Tibial artery (tissue), 4 donors: ENCODE measurements at regions not wholly inside any gene's neighbourhood (a gene's known extent, or its start where the extent isn't known, plus 50 kb on each side); places are given as distances from the start of the nearest gene placed in this dataset.

ENCODE experiments used
- DNase-seq, 2 donors: peaks; one replicate each; pipeline ENCODE4 v3.0.0-alpha.2; 2019
- H3K27ac ChIP-seq, 2 donors: fragments of 200-600 bp; sonication (generic) in 1 of 2; 1 replicate in 1 of 2; 2 replicates in 1 of 2; pipeline ENCODE4 v1.5.1; 2018 to 2019; ENCODE audit warnings: mild to moderate bottlenecking in 1 of 2
- H3K27me3 ChIP-seq, 2 donors: fragments of 200-600 bp; sonication (generic) in 1 of 2; one replicate each; pipeline versions ENCODE4 v1.5.1 to v1.6.0; 2016 to 2019
- H3K36me3 ChIP-seq, 3 donors: fragments of 200-600 bp; sonication (generic) in 2 of 3; one replicate each; pipeline ENCODE4 v1.5.1; 2016 to 2019; ENCODE audit warnings: mild to moderate bottlenecking in 2 of 3
- H3K4me1 ChIP-seq, 4 donors: fragments of 200-600 bp; sonication (generic) in 2 of 4; 1 replicate in 3 of 4; 2 replicates in 1 of 4; pipeline ENCODE4 v1.5.1; 2016 to 2019
- H3K4me3 ChIP-seq, 2 donors: fragments of 200-600 bp; sonication (generic) in 1 of 2; 1 replicate in 1 of 2; 2 replicates in 1 of 2; pipeline ENCODE4 v1.5.1; 2018 to 2019; ENCODE audit warnings: mild to moderate bottlenecking in 2 of 2
- H3K9me3 ChIP-seq, 3 donors: fragments of 200-600 bp; sonication (generic) in 1 of 3; one replicate each; pipeline ENCODE4 v1.5.1; 2016 to 2019
- intact Hi-C: fragments of 100-400 bp; cut with DNase I; formaldehyde crosslinking; loops from one replicate; pipeline ENCODE4 v1.15.0; 2023; ENCODE audit warnings: low total_unique reads
- TF ChIP-seq, protein P1 (sequence below), 2 experiments: fragments of 200-600 bp in 1 of 2; fragments of 450-650 bp in 1 of 2; IDR thresholded peaks; one replicate each; pipeline ENCODE4 v1.5.1; 2017 to 2019; ENCODE audit warnings: antibody characterized with exemption in 2 of 2, mild to moderate bottlenecking in 1 of 2, moderate library complexity in 1 of 2

DNA sequence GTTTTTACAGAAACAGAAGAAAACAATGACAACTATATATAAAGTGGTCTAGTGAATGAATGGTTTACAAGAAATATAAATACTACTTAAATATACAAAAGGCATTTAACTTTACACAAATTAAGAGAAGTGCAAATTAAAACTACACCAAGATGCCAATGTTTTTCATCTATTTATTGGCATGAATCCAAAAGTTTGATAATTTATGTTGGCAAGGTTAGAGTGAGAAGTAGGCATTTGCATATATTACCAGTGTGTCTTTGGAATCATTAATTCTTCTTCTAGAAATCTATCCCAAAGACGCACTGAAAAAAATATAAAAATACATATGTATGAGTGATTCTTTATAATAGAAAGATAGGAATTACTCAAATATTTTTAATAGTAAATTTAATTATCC lies 457.4 kb downstream of the MDFIC start:
- TF ChIP-seq, protein P1, sequence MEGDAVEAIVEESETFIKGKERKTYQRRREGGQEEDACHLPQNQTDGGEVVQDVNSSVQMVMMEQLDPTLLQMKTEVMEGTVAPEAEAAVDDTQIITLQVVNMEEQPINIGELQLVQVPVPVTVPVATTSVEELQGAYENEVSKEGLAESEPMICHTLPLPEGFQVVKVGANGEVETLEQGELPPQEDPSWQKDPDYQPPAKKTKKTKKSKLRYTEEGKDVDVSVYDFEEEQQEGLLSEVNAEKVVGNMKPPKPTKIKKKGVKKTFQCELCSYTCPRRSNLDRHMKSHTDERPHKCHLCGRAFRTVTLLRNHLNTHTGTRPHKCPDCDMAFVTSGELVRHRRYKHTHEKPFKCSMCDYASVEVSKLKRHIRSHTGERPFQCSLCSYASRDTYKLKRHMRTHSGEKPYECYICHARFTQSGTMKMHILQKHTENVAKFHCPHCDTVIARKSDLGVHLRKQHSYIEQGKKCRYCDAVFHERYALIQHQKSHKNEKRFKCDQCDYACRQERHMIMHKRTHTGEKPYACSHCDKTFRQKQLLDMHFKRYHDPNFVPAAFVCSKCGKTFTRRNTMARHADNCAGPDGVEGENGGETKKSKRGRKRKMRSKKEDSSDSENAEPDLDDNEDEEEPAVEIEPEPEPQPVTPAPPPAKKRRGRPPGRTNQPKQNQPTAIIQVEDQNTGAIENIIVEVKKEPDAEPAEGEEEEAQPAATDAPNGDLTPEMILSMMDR (IDR thresholded peaks at IDR 0.05), result no peak
- intact Hi-C loops, result no loop called here
- Histone ChIP-seq H3K27ac (no peak overlapping the region), H3K27me3 (no peaks in the 10 kb centered on the region), H3K4me3 (no peak overlapping the region), H3K4me1 (no peaks in the 10 kb centered on the region), H3K36me3 (no peaks in the 10 kb centered on the region), H3K9me3 (no peaks in the 10 kb centered on the region)
- no peak for DNase-seq

DNA sequence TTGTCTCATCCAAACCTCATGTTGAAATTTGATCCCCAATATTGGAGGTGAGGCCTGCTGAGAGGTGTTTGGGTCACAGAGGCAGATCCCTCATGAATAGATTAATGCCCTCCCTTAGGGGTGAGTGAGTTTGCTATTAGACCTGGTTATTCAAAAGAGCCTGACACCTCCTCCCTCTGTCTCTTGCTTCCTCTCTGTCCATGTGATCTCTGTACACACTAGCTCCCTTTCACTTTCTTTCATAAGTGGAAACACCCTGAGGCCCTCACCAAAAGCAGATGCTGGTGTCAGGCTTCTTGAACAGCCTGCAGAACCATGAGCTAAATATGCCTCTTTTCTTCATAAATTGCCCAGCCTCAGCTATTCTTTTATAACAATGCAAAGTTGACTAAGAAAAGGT lies 447.1 kb downstream of the MDFIC start:
- no peaks in the 10 kb centered on the region for H3K4me1 ChIP-seq
- no peak for DNase-seq
- intact Hi-C loops, result no loop called here
- TF ChIP-seq, protein P1 (IDR thresholded peaks at IDR 0.05), result no peak
- H3K27me3 ChIP-seq, result no peaks in the 10 kb centered on the region
- no peaks in the 10 kb centered on the region for H3K9me3 ChIP-seq
- no peaks in the 10 kb centered on the region for H3K36me3 ChIP-seq
- H3K4me3 ChIP-seq, result no peak overlapping the region
- H3K27ac ChIP-seq, result no peak overlapping the region

DNA sequence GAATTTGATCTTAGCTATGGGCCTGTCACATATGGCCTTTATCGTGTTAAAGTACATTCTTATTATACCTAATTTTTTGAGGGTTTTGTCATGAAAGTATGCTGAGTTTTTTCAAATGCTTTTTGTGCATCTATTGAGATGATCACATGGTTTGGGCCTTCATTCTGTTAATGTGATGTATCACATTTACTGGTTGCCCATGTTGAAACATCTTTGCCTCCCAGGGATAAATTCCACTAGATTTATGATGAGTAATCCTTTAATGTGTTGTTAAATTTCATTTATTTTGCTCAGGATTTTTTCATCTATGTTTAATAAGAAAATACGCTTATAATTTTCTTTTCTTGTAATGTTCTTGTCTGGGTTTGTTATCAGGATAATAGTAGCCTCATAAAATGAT lies 442.0 kb downstream of the MDFIC start:
- H3K4me3 ChIP-seq, result no peak overlapping the region
- no peaks in the 10 kb centered on the region for H3K9me3 ChIP-seq
- H3K27me3 ChIP-seq, result no peaks in the 10 kb centered on the region
- no peak for DNase-seq
- no peaks in the 10 kb centered on the region for H3K4me1 ChIP-seq
- H3K27ac ChIP-seq, result no peak overlapping the region
- intact Hi-C loops, result no loop called here
- H3K36me3 ChIP-seq, result no peaks in the 10 kb centered on the region
- TF ChIP-seq, protein P1 (IDR thresholded peaks at IDR 0.05), result no peak

DNA sequence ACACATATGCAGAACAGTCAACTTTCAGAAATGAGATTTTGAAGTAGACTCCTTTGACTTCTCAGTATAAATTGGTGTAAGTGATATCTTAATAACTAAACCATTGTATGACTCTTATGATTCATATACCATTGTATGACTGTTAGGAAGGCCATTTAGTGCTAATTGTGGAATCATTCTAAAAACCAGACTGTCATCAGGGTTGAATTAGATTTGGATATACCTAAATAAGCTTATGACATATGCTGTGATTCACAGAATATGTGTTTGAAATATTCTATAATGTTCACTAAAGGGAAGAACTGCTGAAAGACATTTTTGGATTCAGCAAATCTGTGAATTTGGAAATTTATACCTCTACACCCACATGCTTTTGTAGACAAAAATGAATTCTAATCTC lies 438.1 kb downstream of the MDFIC start:
- Histone ChIP-seq H3K4me3 (no peak overlapping the region), H3K36me3 (no peaks in the 10 kb centered on the region), H3K27me3 (no peaks in the 10 kb centered on the region), H3K4me1 (no peaks in the 10 kb centered on the region), H3K27ac (no peak overlapping the region), H3K9me3 (no peaks in the 10 kb centered on the region)
- intact Hi-C loops, result no loop called here
- TF ChIP-seq, protein P1 (IDR thresholded peaks at IDR 0.05), result no peak
- no peak for DNase-seq

DNA sequence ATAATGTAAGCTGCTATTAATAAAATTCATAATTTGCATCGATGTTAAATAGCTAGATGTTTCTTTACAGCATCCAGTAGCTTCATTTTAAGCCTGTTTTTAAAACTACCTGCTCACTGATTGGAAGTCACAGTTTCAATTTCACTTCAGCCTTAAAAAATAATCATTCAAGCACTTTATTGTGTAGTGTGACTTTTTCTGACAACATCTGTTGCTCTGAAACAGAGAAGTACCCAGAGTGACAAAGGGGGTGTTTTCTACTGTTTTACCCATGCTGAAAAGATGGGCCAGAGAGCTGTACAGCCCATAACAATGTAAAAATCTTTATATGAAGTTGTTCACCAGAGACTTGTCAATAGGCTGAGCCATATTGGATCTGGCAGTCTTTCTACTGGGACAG lies 437.2 kb downstream of the MDFIC start:
- no peaks in the 10 kb centered on the region for H3K4me1 ChIP-seq
- intact Hi-C loops, result no loop called here
- TF ChIP-seq, protein P1 (IDR thresholded peaks at IDR 0.05), result no peak
- H3K4me3 ChIP-seq, result no peak overlapping the region
- no peaks in the 10 kb centered on the region for H3K36me3 ChIP-seq
- H3K9me3 ChIP-seq, result no peaks in the 10 kb centered on the region
- H3K27ac ChIP-seq, result no peak overlapping the region
- DNase-seq, result no peak
- no peaks in the 10 kb centered on the region for H3K27me3 ChIP-seq

DNA sequence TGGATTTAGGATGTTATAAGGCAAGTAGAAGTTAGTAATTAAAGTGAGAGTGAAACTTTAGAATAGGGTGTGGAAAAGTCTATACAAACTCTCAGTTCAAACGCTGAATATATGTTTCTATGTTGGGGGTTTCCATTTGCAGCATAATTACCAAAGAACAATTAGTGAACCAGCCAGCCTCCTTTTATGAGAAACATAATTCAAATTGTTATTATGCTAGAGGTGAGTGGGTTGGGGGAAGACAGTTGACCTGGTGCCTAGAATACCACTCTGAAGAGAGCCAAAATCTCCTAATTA lies 435.8 kb downstream of the MDFIC start:
- H3K36me3 ChIP-seq, result no peaks in the 10 kb centered on the region
- TF ChIP-seq, protein P1 (IDR thresholded peaks at IDR 0.05), result no peak
- H3K4me1 ChIP-seq, result no peaks in the 10 kb centered on the region
- intact Hi-C loops, result no loop called here
- no peak overlapping the region for H3K27ac ChIP-seq
- H3K4me3 ChIP-seq, result no peak overlapping the region
- no peak for DNase-seq
- no peaks in the 10 kb centered on the region for H3K27me3 ChIP-seq
- H3K9me3 ChIP-seq, result no peaks in the 10 kb centered on the region
